ENCODE measurements at regions not wholly inside any gene's neighbourhood (a gene's known extent, or its start where the extent isn't known, plus 50 kb on each side); places are given as distances from the start of the nearest gene placed in this dataset.
"Not testable (repeated sequence)": the region's sequence is repeated elsewhere in the genome, so short reads cannot be mapped to it uniquely, and the experiment has no call there.

DNA sequence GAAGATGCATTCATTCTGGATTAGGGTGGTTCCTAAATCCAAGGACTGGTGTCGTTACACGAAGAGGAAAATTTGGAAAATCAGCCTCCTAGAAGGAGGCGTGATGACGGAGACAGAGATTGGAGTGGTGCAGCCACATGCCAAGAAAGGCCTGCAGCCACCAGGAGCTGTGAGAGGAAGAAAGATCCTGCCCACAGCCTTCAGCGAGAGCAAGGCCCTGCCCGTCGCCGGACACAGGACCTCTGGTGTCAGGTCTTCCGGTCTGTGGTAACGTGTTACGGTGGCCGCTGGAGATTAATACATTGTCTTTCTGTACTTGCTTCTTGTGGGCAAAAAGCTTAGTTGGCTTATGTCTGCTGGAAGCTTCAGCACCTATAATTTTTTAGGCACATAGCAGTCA, 1045.8 kb downstream of the BRD1 start:
- no peak for DNase-seq

GRCh38 chr22:48781391-48781790, 1046.3 kb downstream of the BRD1 start:
- DNase-seq: no peak

GRCh38 chr22:48780597-48781277, 1046.9 kb downstream of the BRD1 start:
- no peak for DNase-seq

- no peak for DNase-seq
These were observed 1047.7 kb downstream of the BRD1 start for GRCh38 chr22:48779661-48780596.

DNA sequence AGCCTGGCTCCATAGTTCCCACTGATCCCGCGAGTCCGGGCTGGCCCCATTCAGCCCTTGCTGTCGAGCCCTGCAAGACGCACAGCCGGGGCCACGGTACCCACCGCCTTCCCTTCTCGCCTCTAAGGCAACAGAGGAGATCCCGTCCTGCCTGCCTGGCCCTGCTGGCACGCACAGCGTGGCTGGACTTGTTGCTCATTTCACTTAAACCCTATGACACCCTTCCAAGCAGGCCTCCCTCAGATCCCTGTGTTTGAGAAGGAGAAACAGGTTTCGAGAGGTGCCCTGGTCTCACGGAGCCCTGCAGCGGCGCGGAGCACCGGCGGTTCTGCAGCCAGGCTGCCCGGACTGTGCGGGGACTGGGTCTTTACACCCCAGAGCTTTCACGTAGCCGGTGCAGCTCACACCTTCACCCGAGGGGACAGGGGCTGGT, 1048.4 kb downstream of the BRD1 start:
- no peak for DNase-seq

GRCh38 chr22:48778308-48779195, 1049.1 kb downstream of the BRD1 start:
- no peak for DNase-seq

DNA sequence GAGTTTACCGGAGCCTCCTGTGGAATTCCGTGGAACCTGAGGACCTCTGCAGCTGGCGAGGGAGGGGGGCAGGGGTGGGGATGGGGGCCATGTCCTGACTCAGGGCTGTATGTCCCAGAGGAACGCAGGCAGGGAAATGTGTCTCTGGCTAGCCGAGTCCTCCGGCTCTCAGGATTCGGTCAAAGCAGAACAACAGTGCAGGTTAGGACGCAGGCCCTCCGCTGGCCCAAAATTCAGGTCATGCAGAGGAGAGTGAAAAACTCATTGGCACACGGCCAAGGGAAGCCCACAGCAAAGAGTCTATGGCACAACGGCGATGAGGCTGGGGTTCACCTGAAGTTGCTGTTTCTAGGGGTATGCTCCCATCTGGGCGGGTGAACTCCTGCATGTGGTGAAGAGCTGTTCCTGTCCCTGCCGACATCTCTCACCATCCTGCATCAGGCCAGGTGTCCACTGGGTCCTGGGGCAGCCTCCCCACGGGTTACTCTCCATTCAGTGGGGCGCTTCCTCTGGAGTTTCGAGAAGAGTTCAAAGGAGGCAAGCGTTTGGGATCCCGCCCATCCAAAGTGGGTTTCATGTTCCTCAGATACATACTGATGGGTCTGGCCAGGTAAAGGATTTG, 1055.3 kb downstream of the BRD1 start:
- DNase-seq: no peak

- no peak for DNase-seq
These were observed 1062.1 kb downstream of the BRD1 start for GRCh38 chr22:48765595-48765994.

GRCh38 chr22:48761546-48761945, 1066.1 kb downstream of the BRD1 start:
- no peak for DNase-seq

DNA sequence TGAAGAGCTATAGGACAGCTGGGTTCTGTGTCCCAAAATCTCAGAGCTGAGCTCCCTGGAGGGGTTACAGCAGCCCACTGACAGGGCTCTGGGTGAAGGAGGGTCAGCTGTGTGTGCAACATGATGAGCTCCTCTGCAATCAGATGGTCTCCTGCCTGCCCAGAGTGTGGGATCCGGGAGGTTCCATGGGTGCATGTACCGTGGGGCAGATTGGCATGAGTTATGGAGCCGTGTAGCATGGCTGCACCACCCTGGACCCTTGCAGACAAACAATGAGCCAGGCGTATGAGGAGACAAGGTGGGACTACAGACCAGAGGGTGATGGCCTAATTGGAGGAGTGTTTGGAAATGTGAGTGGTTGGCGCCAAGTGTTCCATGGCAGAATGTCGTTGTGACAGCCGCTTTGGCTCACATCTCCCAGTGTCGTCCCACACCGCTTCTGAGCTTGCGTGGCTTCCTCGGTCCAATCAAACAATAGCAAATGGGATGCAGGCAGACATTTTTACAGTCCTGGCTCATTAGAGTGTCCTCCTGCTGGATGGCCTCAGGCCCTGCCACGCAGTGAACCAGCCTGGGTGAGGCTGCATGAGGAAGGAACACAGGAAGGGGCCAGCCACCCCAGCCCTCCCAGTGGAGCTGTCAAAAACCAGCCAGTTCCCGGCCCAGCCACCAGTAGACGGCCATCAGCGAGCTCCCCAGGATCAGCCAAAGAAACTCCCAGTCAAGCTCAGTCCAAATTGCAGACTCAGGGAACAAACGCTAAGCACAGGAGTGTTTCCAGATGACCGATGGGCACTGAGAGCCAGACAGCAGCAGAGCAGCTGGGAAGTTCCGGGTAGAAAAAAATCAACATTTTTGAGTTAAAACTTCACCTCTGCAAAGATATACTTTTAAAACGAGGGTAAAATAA, 1066.9 kb downstream of the BRD1 start:
- no peak for DNase-seq

GRCh38 chr22:48758881-48759875, 1068.5 kb downstream of the BRD1 start:
- DNase-seq: no peak

DNA sequence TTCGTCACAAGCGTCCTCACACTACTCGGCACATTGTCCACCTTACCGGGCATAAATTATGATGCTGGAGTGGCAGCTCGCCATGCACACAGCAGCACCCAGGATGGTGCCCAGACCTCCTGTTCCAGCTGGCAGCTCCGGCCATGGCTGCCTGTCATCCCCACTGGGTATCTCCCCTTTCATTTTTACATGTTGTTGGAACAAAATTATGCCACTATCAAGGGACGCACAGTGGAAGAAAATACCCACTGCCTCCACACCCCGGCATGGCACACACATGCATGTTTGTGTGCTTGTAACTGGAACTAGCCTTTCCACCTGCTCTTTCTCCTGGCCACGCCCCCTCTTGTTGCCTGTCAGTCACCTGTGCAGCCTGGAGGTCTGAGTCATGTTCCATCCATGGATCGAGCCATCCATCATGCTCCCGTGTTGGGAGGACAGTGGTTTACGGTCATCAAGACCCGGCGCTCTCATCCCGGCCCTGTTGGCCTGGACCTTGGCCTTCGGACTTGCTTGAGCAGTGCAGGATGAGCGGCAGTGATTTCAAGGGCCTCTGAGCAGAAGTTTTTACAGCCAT, 1069.6 kb downstream of the BRD1 start:
- DNase-seq: no peak

GRCh38 chr22:48757581-48757980, 1070.1 kb downstream of the BRD1 start:
- DNase-seq: no peak

- not testable (repeated sequence) for DNase-seq
These were observed 1070.5 kb downstream of the BRD1 start for GRCh38 chr22:48757135-48757534.

GRCh38 chr22:48756146-48757111, 1071.2 kb downstream of the BRD1 start:
- no peak for DNase-seq

GRCh38 chr22:48755059-48755949, 1072.4 kb downstream of the BRD1 start:
- DNase-seq: no peak

DNA sequence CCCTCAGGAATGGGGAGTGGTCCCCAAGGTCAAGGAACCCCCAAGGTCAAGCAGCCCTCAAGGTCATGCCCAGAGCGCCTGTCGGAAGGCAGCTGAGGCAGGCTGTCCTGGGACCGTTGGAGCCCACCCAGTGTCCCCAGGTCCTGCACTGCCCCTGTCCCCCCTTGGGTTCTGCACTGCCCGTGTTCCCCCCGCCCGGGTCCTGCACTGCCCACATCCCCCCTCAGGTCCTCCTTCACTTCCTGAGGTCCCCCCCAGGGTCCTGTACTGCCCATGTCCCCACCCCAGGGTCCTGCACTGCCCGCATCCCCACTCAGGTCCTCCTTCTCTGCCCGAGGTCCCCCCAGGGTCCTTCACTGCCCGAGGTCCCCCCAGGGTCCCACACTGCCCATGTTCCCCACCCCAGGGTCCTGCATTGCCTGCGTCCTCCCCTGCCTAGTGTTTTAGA, 1073.0 kb downstream of the BRD1 start:
- no peak for DNase-seq
